GM12872 (cell line): ENCODE measurements at regions not wholly inside any gene's neighbourhood (a gene's known extent, or its start where the extent isn't known, plus 50 kb on each side); places are given as distances from the start of the nearest gene placed in this dataset.

Experiments
- CTCF ChIP-seq: IDR thresholded peaks from 3 replicates; pipeline ENCODE4 v1.5.1; 2011; ENCODE audit warnings: low read depth, mild to moderate bottlenecking, low read length, moderate library complexity; ENCODE audit not compliant: insufficient read depth

DNA sequence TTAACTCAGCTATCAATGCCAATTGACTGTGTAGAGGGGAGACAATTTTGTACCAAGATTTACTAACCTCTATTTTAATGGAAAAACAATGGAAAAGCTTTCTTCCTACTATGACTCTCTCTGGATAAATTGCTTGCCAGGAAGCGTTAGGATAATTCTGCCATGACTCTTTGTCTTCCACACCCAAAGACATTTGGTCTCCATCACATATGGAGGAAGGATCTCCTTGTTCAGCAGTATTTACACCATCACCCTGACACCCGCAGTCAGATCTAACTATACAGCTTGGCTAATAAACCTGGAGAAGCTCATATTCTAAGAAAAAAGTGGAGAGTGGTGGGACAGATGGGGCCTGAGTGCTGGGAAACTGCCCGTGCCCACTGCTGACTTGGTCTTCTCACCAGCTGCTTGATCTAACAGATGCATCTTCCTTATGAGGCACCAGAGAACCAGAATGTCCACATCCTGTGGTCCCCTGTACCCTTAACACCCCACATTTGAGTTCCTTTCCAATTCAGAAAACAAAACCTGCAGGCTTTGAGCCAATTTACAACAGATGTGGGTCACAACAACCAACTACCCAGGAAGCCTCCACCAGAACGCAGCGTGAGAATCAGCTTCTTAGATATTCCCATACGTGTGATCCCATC lies 154.0 kb downstream of the DAD1 start:
- TF ChIP-seq CTCF, result no peak

GRCh38 chr14:22434030-22434429 lies 155.0 kb downstream of the DAD1 start:
- no peak for TF ChIP-seq CTCF

- no peak for TF ChIP-seq CTCF
These were observed 156.0 kb downstream of the DAD1 start for GRCh38 chr14:22433069-22433468.

DNA sequence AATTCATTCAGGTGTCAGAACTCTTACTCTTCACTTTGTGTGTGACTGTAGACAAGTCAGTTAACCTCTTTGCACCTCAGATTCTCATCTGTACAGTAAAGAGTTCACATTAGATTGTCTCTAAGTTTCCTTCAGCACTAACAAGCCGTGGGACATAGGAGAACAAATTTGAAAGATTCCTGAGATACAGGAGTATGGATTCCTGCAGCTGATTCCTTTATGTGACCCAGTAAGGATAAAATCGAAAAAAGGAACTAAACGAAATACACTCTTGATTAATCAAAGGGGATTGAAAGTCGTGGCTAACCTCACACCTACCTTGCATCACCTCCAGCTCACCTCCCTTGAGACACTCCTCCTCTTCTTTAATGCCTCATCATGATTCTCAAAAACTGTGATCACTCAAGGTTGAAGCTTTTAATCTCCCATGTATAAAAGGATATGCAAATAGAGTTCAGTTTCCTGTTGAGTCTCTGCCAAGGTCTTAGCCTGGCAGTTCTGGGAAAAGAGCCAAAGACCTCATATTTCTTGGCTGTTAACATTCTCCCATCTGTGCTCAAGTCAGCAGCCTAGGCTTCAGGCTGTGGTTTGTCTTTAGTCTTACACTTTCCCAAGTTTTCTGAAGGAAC lies 156.6 kb downstream of the DAD1 start:
- no peak for TF ChIP-seq CTCF

- no peak for TF ChIP-seq CTCF
These were observed 159.3 kb downstream of the DAD1 start for GRCh38 chr14:22429546-22430294.

GRCh38 chr14:22428700-22429291 lies 160.2 kb downstream of the DAD1 start:
- TF ChIP-seq CTCF, result no peak

- no peak for TF ChIP-seq CTCF
These were observed 161.2 kb downstream of the DAD1 start for GRCh38 chr14:22427771-22428231.
